DMS79 treated with DMSO at 0.1 percent for 48 hours (cell line): ENCODE measurements at regions not wholly inside any gene's neighbourhood (a gene's known extent, or its start where the extent isn't known, plus 50 kb on each side); places are given as distances from the start of the nearest gene placed in this dataset.
"Not testable (repeated sequence)": the region's sequence is repeated elsewhere in the genome, so short reads cannot be mapped to it uniquely, and the experiment has no call there.

Source experiments
- DNase-seq: peaks from one replicate; lab custom pipeline; 2025; lab: John Stamatoyannopoulos, UW

- not testable (repeated sequence) for DNase-seq
Observed at GRCh38 chr5:62222305-62222704, 83.7 kb upstream of the KIF2A start.

- not testable (repeated sequence) for DNase-seq
Observed at GRCh38 chr5:62223312-62223670, 82.7 kb upstream of the KIF2A start.

GRCh38 chr5:62224987-62225601, 80.9 kb upstream of the KIF2A start:
- DNase-seq, result not testable (repeated sequence)

- not testable (repeated sequence) for DNase-seq
Observed at GRCh38 chr5:62230876-62231388, 75.1 kb upstream of the KIF2A start.

GRCh38 chr5:62231576-62231975, 74.4 kb upstream of the KIF2A start:
- no peak for DNase-seq

- not testable (repeated sequence) for DNase-seq
Observed at GRCh38 chr5:62232218-62232617, 73.8 kb upstream of the KIF2A start.

- DNase-seq, result not testable (repeated sequence)
Observed at GRCh38 chr5:62233083-62234046, 72.6 kb upstream of the KIF2A start.

GRCh38 chr5:62236593-62236992, 69.4 kb upstream of the KIF2A start:
- not testable (repeated sequence) for DNase-seq

- not testable (repeated sequence) for DNase-seq
Observed at GRCh38 chr5:62237944-62238343, 68.1 kb upstream of the KIF2A start.

GRCh38 chr5:62238584-62238983, 67.4 kb upstream of the KIF2A start:
- DNase-seq, result not testable (repeated sequence)

GRCh38 chr5:62240494-62240893, 65.5 kb upstream of the KIF2A start:
- DNase-seq, result not testable (repeated sequence)

- DNase-seq, result not testable (repeated sequence)
Observed at GRCh38 chr5:62242000-62242399, 64.0 kb upstream of the KIF2A start.

GRCh38 chr5:62243046-62243445, 63.0 kb upstream of the KIF2A start:
- DNase-seq, result not testable (repeated sequence)

GRCh38 chr5:62248192-62248591, 57.8 kb upstream of the KIF2A start:
- DNase-seq, result not testable (repeated sequence)

GRCh38 chr5:62250085-62250484, 55.9 kb upstream of the KIF2A start:
- DNase-seq, result not testable (repeated sequence)

GRCh38 chr5:62250919-62251318, 55.1 kb upstream of the KIF2A start:
- not testable (repeated sequence) for DNase-seq

GRCh38 chr5:62252519-62252918, 53.5 kb upstream of the KIF2A start:
- DNase-seq, result not testable (repeated sequence)

GRCh38 chr5:62255551-62255950, 50.5 kb upstream of the KIF2A start:
- not testable (repeated sequence) for DNase-seq

GRCh38 chr5:62256161-62257019, 49.6 kb upstream of the KIF2A start:
- no peak for DNase-seq
